HepG2 (cell line): ENCODE measurements at regions not wholly inside any gene's neighbourhood (a gene's known extent, or its start where the extent isn't known, plus 50 kb on each side); places are given as distances from the start of the nearest gene placed in this dataset.

Experiments
- ATAC-seq: fragments of 200-7000 bp; cut with Tn5 transposase; 3 replicates; pipeline ENCODE4 v1.9.1; 2020; ENCODE audit warnings: mild to moderate bottlenecking, moderate library complexity
- BruUV-seq: library from RNA; stranded (reverse); fragments of 400-500 nt; replicated peaks from 2 replicates; lab custom pipeline; 2021; lab: Mats Ljungman, UMichigan
- CTCF ChIA-PET: fragments of 300-600 bp; formaldehyde crosslinking; extraction: SDS; loops from one replicate; lab custom pipeline; 2021; ENCODE audit warnings: low total read pairs, inconsistent platforms, low intra/inter-chr PET ratio; lab: Yijun Ruan, JAX
- POLR2A ChIA-PET: fragments of 350-600 bp; sonication (Branson Sonifier 250); formaldehyde crosslinking; loops from one replicate; lab custom pipeline; 2020; ENCODE audit warnings: antibody characterized with exemption, inconsistent platforms; lab: Yijun Ruan, JAX
- DNase-seq: peaks from one replicate; pipeline ENCODE4 v3.0.0-alpha.2; 2015; ENCODE audit warnings: low spot score
- FAIRE-seq: peaks from 3 replicates; lab custom pipeline; 2011; peaks lifted over from hg19 to GRCh38; lab: Jason Lieb, UNC
- H2AFZ ChIP-seq: one replicate; pipeline ENCODE4 v1.6.1; 2011; ENCODE audit warnings: low read length, inconsistent platforms
- H3K27ac ChIP-seq: fragments of 300-600 bp; 3 replicates; pipeline ENCODE4 v1.8.0; 2011; ENCODE audit warnings: mixed run types, mild to moderate bottlenecking, mixed read lengths, low read length, inconsistent platforms; ENCODE audit not compliant: insufficient read depth; ENCODE audit errors: extremely low read length
- H3K27me3 ChIP-seq, 2 experiments: fragments of 200-600 bp in 1 of 2; 2 replicates in 1 of 2; 3 replicates in 1 of 2; pipeline versions ENCODE4 v1.6.0 to v1.8.0; 2011; ENCODE audit warnings: low read length in 2 of 2, mild to moderate bottlenecking in 2 of 2, moderate library complexity in 2 of 2, inconsistent platforms in 1 of 2; ENCODE audit not compliant: insufficient read depth in 2 of 2, control insufficient read depth in 1 of 2
- H3K36me3 ChIP-seq, 2 experiments: fragments of 200-600 bp in 1 of 2; replicated peaks in 1 of 2; 2 replicates in 1 of 2; 3 replicates in 1 of 2; pipeline versions ENCODE4 v1.5.1 to v1.8.0; 2011; ENCODE audit warnings: low read length in 2 of 2, inconsistent platforms in 1 of 2; ENCODE audit not compliant: insufficient read depth in 2 of 2, control insufficient read depth in 1 of 2
- H3K4me1 ChIP-seq: 2 replicates; pipeline ENCODE4 v1.5.1; 2012; ENCODE audit warnings: low read length, inconsistent platforms; ENCODE audit not compliant: insufficient read depth
- H3K4me2 ChIP-seq: 2 replicates; pipeline ENCODE4 v1.6.0; 2011; ENCODE audit warnings: low read depth, low read length, inconsistent platforms
- H3K4me3 ChIP-seq, 3 experiments: fragments of 200-600 bp in 1 of 3; sonication (generic), shearing (Covaris generic) in 1 of 3; replicated peaks in 1 of 3; 2 replicates each; pipeline ENCODE4 v1.5.1; 2011 to 2016; ENCODE audit warnings: low read length in 3 of 3, inconsistent platforms in 2 of 3, low read depth in 2 of 3, mild to moderate bottlenecking in 2 of 3, control low read depth in 1 of 3, mixed read lengths in 1 of 3; ENCODE audit not compliant: insufficient read depth in 1 of 3
- H3K79me2 ChIP-seq: one replicate; pipeline ENCODE4 v1.6.1; 2011; ENCODE audit warnings: low read length, inconsistent platforms; ENCODE audit not compliant: insufficient read depth
- H3K9ac ChIP-seq: 2 replicates; pipeline ENCODE4 v1.6.0; 2011; ENCODE audit warnings: mild to moderate bottlenecking, low read depth, low read length, inconsistent platforms; ENCODE audit not compliant: insufficient read depth
- H3K9me3 ChIP-seq: 2 replicates; pipeline ENCODE4 v1.5.1; 2012; ENCODE audit warnings: mild to moderate bottlenecking, low read length
- H4K20me1 ChIP-seq: 2 replicates; pipeline ENCODE4 v1.6.0; 2011; ENCODE audit warnings: inconsistent platforms, mild to moderate bottlenecking, low read length, moderate library complexity; ENCODE audit not compliant: insufficient read depth
- CBX2 ChIP-seq, 2 experiments: fragments of 200-600 bp in 1 of 2; sonication (generic); formaldehyde crosslinking in 1 of 2; IDR thresholded peaks; 2 replicates each; pipeline versions ENCODE4 v1.7.0 to v1.8.1; 2018 to 2022; ENCODE audit warnings: low read depth in 2 of 2, low read length in 1 of 2, mild to moderate bottlenecking in 1 of 2, missing genetic modification reagents in 1 of 2
- EED ChIP-seq: sonication (generic); formaldehyde crosslinking; IDR thresholded peaks from 2 replicates; pipeline ENCODE4 v1.5.0; 2020; ENCODE audit warnings: mild to moderate bottlenecking, missing genetic modification reagents
- NCOA5 ChIP-seq: sonication (generic); formaldehyde crosslinking; IDR thresholded peaks from 2 replicates; pipeline ENCODE4 v1.4.0; 2020; ENCODE audit warnings: missing genetic modification reagents
- SCMH1 ChIP-seq: sonication (generic); formaldehyde crosslinking; IDR thresholded peaks from 2 replicates; pipeline ENCODE4 v1.9.0; 2021; ENCODE audit warnings: missing genetic modification reagents, mild to moderate bottlenecking, borderline replicate concordance
- SIN3B ChIP-seq: fragments of 150-350 bp; IDR thresholded peaks from 2 replicates; pipeline ENCODE4 v1.6.1; 2014; ENCODE audit warnings: low read length
- THAP7 ChIP-seq: sonication (generic); formaldehyde crosslinking; IDR thresholded peaks from 2 replicates; pipeline ENCODE4 v1.8.1; 2023; ENCODE audit warnings: mild to moderate bottlenecking, missing genetic modification reagents
- TSC22D2 ChIP-seq: sonication (generic); formaldehyde crosslinking; IDR thresholded peaks from 2 replicates; pipeline ENCODE4 v1.5.1; 2020; ENCODE audit warnings: missing genetic modification reagents, mild to moderate bottlenecking, borderline replicate concordance
- ZBTB14 ChIP-seq: sonication (generic); formaldehyde crosslinking; IDR thresholded peaks from 2 replicates; pipeline ENCODE4 v1.4.0; 2020; ENCODE audit warnings: missing genetic modification reagents
- ZBTB39 ChIP-seq: sonication (generic); formaldehyde crosslinking; IDR thresholded peaks from 2 replicates; pipeline ENCODE4 v1.5.0; 2020; ENCODE audit warnings: missing genetic modification reagents
- ZC3H4 ChIP-seq: sonication (generic); formaldehyde crosslinking; IDR thresholded peaks from 2 replicates; pipeline ENCODE4 v1.4.0; 2020; ENCODE audit warnings: missing genetic modification reagents, borderline replicate concordance
- ZNF382 ChIP-seq: sonication (generic); formaldehyde crosslinking; IDR thresholded peaks from 2 replicates; pipeline ENCODE4 v1.5.0; 2020; ENCODE audit warnings: missing genetic modification reagents, mild to moderate bottlenecking, borderline replicate concordance
- WGBS: methylation state at CpG from one replicate; pipeline ENCODE4 v1.1.6; 2017; ENCODE audit warnings: low lambda C conversion rate; 5-methylcytosine and 5-hydroxymethylcytosine counted together
- in situ Hi-C: cut with HindIII; loops from 2 replicates; pipeline ENCODE4 v1.10.0; 2017; ENCODE audit warnings: low pct_unique_long_range_greater_than_20kb; ENCODE audit not compliant: extremely low pct_ligation_motif_present
- intact Hi-C: fragments of 100-400 bp; cut with micrococcal nuclease; formaldehyde crosslinking; loops from one replicate; pipeline ENCODE4 v1.10.0; 2022; ENCODE audit not compliant: unreplicated experiment

- TF ChIP-seq ZBTB39 (CRISPR knock-in tag) (no peak), TSC22D2 (CRISPR knock-in tag) (no peak), CBX2 (IDR thresholded peaks at IDR 0.05; ENCODE audit: low read depth, low read length) (no peak), CBX2 (CRISPR knock-in tag; IDR thresholded peaks at IDR 0.05; ENCODE audit: low read depth) (no peak), SCMH1 (CRISPR knock-in tag) (no peak), SIN3B (no peak), ZNF382 (CRISPR knock-in tag) (no peak), ZBTB14 (no peak), NCOA5 (CRISPR knock-in tag) (no peak), EED (CRISPR knock-in tag) (no peak), THAP7 (no peak), ZC3H4 (no peak)
- Histone ChIP-seq H3K27ac (no peak overlapping the region), H3K4me3 (no peak overlapping the region), H3K36me3 (no peaks in the 10 kb centered on the region), H4K20me1 (no peaks in the 10 kb centered on the region), H2AFZ (no peak overlapping the region), H3K27me3 (no peaks in the 10 kb centered on the region; a peak in 2 of 5 replicates), H3K79me2 (no peaks in the 10 kb centered on the region), H3K9me3 (no peaks in the 10 kb centered on the region), H3K4me2 (no peak overlapping the region), H3K4me1 (no peaks in the 10 kb centered on the region), H3K9ac (no peak overlapping the region)
- 20% methylated on average over 3 of the region's 3 CpGs for WGBS
- ChIA-PET POLR2A (no interaction called here), CTCF (no interaction called here)
- no TSS peak for BruUV-seq
- no peak for DNase-seq
- FAIRE-seq = no peak
- intact Hi-C loops = no loop called here
- ATAC-seq = no peak
- in situ Hi-C loops = no loop called here
Observed at GRCh38 chr12:93950311-93950710, 198.1 kb upstream of the PLXNC1 start.
